ENCODE measurements at regions not wholly inside any gene's neighbourhood (a gene's known extent, or its start where the extent isn't known, plus 50 kb on each side); places are given as distances from the start of the nearest gene placed in this dataset.

GRCh38 chr3:147007736-147008245 lies 398.6 kb downstream of the ZIC4 start:
- no peaks in the 10 kb centered on the region for H3K79me2 ChIP-seq (ENCODE audit: control insufficient read depth, low read length)
- TF ChIP-seq, protein P1, sequence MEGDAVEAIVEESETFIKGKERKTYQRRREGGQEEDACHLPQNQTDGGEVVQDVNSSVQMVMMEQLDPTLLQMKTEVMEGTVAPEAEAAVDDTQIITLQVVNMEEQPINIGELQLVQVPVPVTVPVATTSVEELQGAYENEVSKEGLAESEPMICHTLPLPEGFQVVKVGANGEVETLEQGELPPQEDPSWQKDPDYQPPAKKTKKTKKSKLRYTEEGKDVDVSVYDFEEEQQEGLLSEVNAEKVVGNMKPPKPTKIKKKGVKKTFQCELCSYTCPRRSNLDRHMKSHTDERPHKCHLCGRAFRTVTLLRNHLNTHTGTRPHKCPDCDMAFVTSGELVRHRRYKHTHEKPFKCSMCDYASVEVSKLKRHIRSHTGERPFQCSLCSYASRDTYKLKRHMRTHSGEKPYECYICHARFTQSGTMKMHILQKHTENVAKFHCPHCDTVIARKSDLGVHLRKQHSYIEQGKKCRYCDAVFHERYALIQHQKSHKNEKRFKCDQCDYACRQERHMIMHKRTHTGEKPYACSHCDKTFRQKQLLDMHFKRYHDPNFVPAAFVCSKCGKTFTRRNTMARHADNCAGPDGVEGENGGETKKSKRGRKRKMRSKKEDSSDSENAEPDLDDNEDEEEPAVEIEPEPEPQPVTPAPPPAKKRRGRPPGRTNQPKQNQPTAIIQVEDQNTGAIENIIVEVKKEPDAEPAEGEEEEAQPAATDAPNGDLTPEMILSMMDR (IDR thresholded peaks at IDR 0.05; ENCODE audit: low read depth, low read length, poor library complexity, severe bottlenecking) = no peak
- no peak for TF ChIP-seq EZH2phosphoT487 (IDR thresholded peaks at IDR 0.05; ENCODE audit: borderline replicate concordance, low read length)
- H3K27me3 ChIP-seq (ENCODE audit: control insufficient read depth, low read length) = no peaks in the 10 kb centered on the region
- H3K4me2 ChIP-seq (ENCODE audit: low read length) = no peak overlapping the region
- no peak overlapping the region for H3K27ac ChIP-seq (ENCODE audit: low read depth, low read length)
- H3K36me3 ChIP-seq (ENCODE audit: control insufficient read depth, low read length) = no peaks in the 10 kb centered on the region
- H3F3A ChIP-seq (ENCODE audit: control insufficient read depth, insufficient read depth) = no peaks in the 10 kb centered on the region
- H3K9me2 ChIP-seq (replicated peaks; ENCODE audit: control insufficient read depth, low read length) = no peaks in the 10 kb centered on the region
- H3K4me1 ChIP-seq (ENCODE audit: control insufficient read depth, low read length) = no peaks in the 10 kb centered on the region
- no peaks in the 10 kb centered on the region for H3K9me3 ChIP-seq (ENCODE audit: control insufficient read depth, insufficient read depth, low read length)
- H4K20me1 ChIP-seq (ENCODE audit: control insufficient read depth, insufficient read depth, low read depth, low read length) = no peaks in the 10 kb centered on the region
- no peak overlapping the region for H3K4me3 ChIP-seq (ENCODE audit: low read length)

DNA sequence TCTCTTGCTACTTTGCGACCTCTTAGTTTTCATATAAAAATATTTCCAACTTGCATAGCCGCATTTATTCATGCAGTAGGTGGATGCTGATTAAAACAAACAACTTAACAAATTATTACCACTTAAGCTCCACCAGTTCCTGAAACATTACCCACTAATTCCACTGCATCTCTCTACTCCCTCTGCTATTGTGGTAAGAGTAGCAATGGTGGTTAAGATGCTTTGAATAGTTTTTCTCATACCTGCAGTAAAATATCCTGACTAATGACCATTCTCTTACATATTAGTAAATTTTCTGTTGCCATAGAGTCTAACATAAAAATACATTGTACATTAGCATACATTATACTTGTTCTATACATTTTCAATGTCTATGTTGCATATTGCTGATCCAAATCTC lies 397.6 kb upstream of the PLSCR5 start:
- Histone ChIP-seq H3K4me3 (ENCODE audit: low read length) (no peak overlapping the region), H3K9me3 (ENCODE audit: control insufficient read depth, insufficient read depth, low read length) (no peaks in the 10 kb centered on the region), H4K20me1 (ENCODE audit: control insufficient read depth, insufficient read depth, low read depth, low read length) (no peaks in the 10 kb centered on the region), H3F3A (ENCODE audit: control insufficient read depth, insufficient read depth) (no peaks in the 10 kb centered on the region), H3K79me2 (ENCODE audit: control insufficient read depth, low read length) (no peaks in the 10 kb centered on the region), H3K4me2 (ENCODE audit: low read length) (no peak overlapping the region), H3K9me2 (replicated peaks; ENCODE audit: control insufficient read depth, low read length) (no peaks in the 10 kb centered on the region), H3K27me3 (ENCODE audit: control insufficient read depth, low read length) (no peaks in the 10 kb centered on the region), H3K27ac (ENCODE audit: low read depth, low read length) (no peak overlapping the region), H3K36me3 (ENCODE audit: control insufficient read depth, low read length) (no peaks in the 10 kb centered on the region), H3K4me1 (ENCODE audit: control insufficient read depth, low read length) (no peaks in the 10 kb centered on the region)
- TF ChIP-seq, protein P1 (IDR thresholded peaks at IDR 0.05; ENCODE audit: low read depth, low read length, poor library complexity, severe bottlenecking) = no peak
- no peak for TF ChIP-seq EZH2phosphoT487 (IDR thresholded peaks at IDR 0.05; ENCODE audit: borderline replicate concordance, low read length)

- Histone ChIP-seq H4K20me1 (ENCODE audit: control insufficient read depth, insufficient read depth, low read depth, low read length) (no peaks in the 10 kb centered on the region), H3K9me3 (ENCODE audit: control insufficient read depth, insufficient read depth, low read length) (no peaks in the 10 kb centered on the region), H3K27ac (ENCODE audit: low read depth, low read length) (no peak overlapping the region), H3K4me3 (ENCODE audit: low read length) (no peak overlapping the region), H3K4me2 (ENCODE audit: low read length) (no peak overlapping the region), H3K27me3 (ENCODE audit: control insufficient read depth, low read length) (no peaks in the 10 kb centered on the region), H3K79me2 (ENCODE audit: control insufficient read depth, low read length) (no peaks in the 10 kb centered on the region), H3K4me1 (ENCODE audit: control insufficient read depth, low read length) (no peaks in the 10 kb centered on the region), H3K9me2 (replicated peaks; ENCODE audit: control insufficient read depth, low read length) (no peaks in the 10 kb centered on the region), H3F3A (ENCODE audit: control insufficient read depth, insufficient read depth) (no peaks in the 10 kb centered on the region), H3K36me3 (ENCODE audit: control insufficient read depth, low read length) (no peaks in the 10 kb centered on the region)
- TF ChIP-seq EZH2phosphoT487 (IDR thresholded peaks at IDR 0.05; ENCODE audit: borderline replicate concordance, low read length) = no peak
- TF ChIP-seq, protein P1 (IDR thresholded peaks at IDR 0.05; ENCODE audit: low read depth, low read length, poor library complexity, severe bottlenecking) = no peak
These were observed 395.1 kb upstream of the PLSCR5 start for GRCh38 chr3:147000274-147000673.

Measured in DOHH2 (cell line).